ENCODE measurements at regions not wholly inside any gene's neighbourhood (a gene's known extent, or its start where the extent isn't known, plus 50 kb on each side); places are given as distances from the start of the nearest gene placed in this dataset.

GRCh38 chr12:67782573-67782972 lies 134.0 kb downstream of the DYRK2 start:
- H3K9me3 ChIP-seq (ENCODE audit: control insufficient read depth, insufficient read depth, low read depth, low read length), result no peaks in the 10 kb centered on the region
- POLR2A ChIA-PET, result no interaction called here
- TF ChIP-seq ZNF529 (tag by site-specific recombination; IDR thresholded peaks at IDR 0.05; ENCODE audit: insufficient replicate concordance) (no peak), TRIM28 (IDR thresholded peaks at IDR 0.05; ENCODE audit: borderline replicate concordance, low read length) (no peak), ZNF335 (tag by site-specific recombination; conservative IDR thresholded peaks at IDR 0.05) (no peak), GFI1B (tag by site-specific recombination; IDR thresholded peaks at IDR 0.05) (no peak), ZNF324 (tag by site-specific recombination; IDR thresholded peaks at IDR 0.05) (no peak), ZFP3 (tag by site-specific recombination; IDR thresholded peaks at IDR 0.05; ENCODE audit: low read depth) (no peak), ZNF518A (tag by site-specific recombination; conservative IDR thresholded peaks at IDR 0.05; ENCODE audit: low read depth) (no peak), ZNF274 (IDR thresholded peaks at IDR 0.05; ENCODE audit: low read length) (no peak), ZNF274 (tag by site-specific recombination; IDR thresholded peaks at IDR 0.05; ENCODE audit: borderline replicate concordance) (no peak), ZBTB6 (tag by site-specific recombination; IDR thresholded peaks at IDR 0.05) (no peak), ZNF239 (tag by site-specific recombination; IDR thresholded peaks at IDR 0.05) (no peak), ZNF248 (tag by site-specific recombination; IDR thresholded peaks at IDR 0.05) (no peak)
- H3K36me3 ChIP-seq (ENCODE audit: control insufficient read depth in 2 of 2, insufficient read depth in 1 of 2, low read length in 2 of 2), result no peaks in the 10 kb centered on the region
- no peak overlapping the region for H3K4me3 ChIP-seq (ENCODE audit: low read depth, low read length)
- H3K27ac ChIP-seq (ENCODE audit: extremely low read depth, low read depth, low read length), result no peak overlapping the region
- H3K4me1 ChIP-seq (ENCODE audit: control insufficient read depth, insufficient read depth, low read length), result no peaks in the 10 kb centered on the region
- CTCF ChIA-PET, result interaction anchor here (0.5 kb wide), 1 partner anchor 160 kb away, joined by 3 read pairs; no protein-coding TSS in a partner anchor

GRCh38 chr12:67783393-67783792 lies 134.8 kb downstream of the DYRK2 start:
- Histone ChIP-seq H3K27ac (ENCODE audit: extremely low read depth, low read depth, low read length) (no peak overlapping the region), H3K36me3 (ENCODE audit: control insufficient read depth in 2 of 2, insufficient read depth in 1 of 2, low read length in 2 of 2) (no peaks in the 10 kb centered on the region), H3K4me3 (ENCODE audit: low read depth, low read length) (no peak overlapping the region), H3K4me1 (ENCODE audit: control insufficient read depth, insufficient read depth, low read length) (no peaks in the 10 kb centered on the region), H3K9me3 (ENCODE audit: control insufficient read depth, insufficient read depth, low read depth, low read length) (no peaks in the 10 kb centered on the region)
- ChIA-PET CTCF (no interaction called here), POLR2A (no interaction called here)
- no peak for TF ChIP-seq ZNF610 (tag by site-specific recombination; IDR thresholded peaks at IDR 0.05; ENCODE audit: borderline replicate concordance)
- no peak for TF ChIP-seq ZNF146 (tag by site-specific recombination; IDR thresholded peaks at IDR 0.05)
- no peak for TF ChIP-seq ZNF169 (tag by site-specific recombination; IDR thresholded peaks at IDR 0.05)
- no peak for TF ChIP-seq ZBTB26 (tag by site-specific recombination; optimal IDR thresholded peaks at IDR 0.05)
- no peak for TF ChIP-seq SALL2 (tag by site-specific recombination; IDR thresholded peaks at IDR 0.05; ENCODE audit: borderline replicate concordance)
- TF ChIP-seq ZNF768 (tag by site-specific recombination; IDR thresholded peaks at IDR 0.05), result no peak

All from HEK293 (cell line).